Stimulated activated CD4-positive, alpha-beta T cell treated with anti-CD3 and anti-CD28 coated beads, Interleukin-4, amount 100 ng/mL, for 24 hours (primary cell): ENCODE measurements at regions not wholly inside any gene's neighbourhood (a gene's known extent, or its start where the extent isn't known, plus 50 kb on each side); places are given as distances from the start of the nearest gene placed in this dataset.
"Not testable (repeated sequence)": the region's sequence is repeated elsewhere in the genome, so short reads cannot be mapped to it uniquely, and the experiment has no call there.

Source experiments
- DNase-seq: peaks from one replicate; pipeline ENCODE4 v3.0.0-alpha.2; 2020

DNA sequence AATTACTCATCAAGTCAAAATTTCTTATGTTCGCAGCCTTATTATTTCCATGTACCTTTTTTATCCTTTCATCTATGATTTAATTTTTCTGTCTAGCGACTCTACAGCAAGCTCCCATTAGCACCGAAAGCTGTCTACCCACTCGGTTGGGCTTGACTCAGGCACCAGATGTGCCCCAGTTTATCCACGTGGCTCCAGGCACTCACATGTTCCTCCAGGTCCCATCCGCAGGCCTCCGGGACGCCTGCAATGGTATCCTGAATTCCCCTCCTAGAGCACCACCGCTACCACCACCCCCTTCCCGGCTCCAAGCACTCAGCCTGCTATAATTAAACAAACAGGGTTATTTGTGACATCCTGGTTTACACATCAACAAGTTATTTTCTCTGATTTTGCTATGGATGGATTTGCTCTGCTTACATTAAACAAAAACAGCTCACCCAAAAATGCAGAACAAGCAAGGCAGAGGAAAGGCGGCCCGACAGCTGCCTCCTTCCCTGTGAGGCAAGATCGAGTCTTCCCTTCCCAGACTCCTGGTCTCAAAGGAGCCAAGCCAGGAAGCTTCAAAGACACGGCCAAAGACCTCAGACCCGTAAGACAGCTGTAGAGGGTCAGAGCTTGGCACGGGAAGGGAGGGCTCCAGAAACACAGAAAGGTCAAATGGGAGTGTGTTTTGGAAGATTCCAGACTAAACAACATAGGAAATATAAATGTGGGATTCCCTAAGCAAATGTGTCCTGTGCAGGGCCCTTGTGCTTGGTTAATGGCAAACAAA lies 253.8 kb downstream of the TTC8 start:
- no peak for DNase-seq

DNA sequence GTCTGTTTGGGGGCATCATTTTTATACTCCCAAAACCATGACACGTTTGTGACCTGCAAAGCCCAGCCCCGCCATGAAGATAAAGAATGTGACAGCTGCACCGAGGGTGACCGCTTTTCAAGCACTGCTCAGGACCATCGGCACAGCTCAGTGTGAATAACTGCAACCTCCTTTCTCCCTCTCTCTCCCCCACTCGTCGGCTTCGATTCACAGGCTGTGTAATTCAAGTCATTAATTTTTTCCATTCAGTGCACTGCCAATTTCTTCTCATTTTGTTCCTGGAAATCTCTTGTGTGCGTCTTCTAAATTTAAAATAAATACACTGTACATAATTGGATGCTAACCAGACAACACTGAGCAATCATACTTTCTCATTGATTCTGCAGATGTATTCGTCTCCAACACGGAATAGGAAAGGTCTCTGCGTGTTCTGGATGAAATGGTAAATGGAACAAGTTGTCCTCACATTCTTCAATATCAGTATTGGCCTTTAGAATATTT lies 260.8 kb downstream of the TTC8 start:
- no peak for DNase-seq

DNA sequence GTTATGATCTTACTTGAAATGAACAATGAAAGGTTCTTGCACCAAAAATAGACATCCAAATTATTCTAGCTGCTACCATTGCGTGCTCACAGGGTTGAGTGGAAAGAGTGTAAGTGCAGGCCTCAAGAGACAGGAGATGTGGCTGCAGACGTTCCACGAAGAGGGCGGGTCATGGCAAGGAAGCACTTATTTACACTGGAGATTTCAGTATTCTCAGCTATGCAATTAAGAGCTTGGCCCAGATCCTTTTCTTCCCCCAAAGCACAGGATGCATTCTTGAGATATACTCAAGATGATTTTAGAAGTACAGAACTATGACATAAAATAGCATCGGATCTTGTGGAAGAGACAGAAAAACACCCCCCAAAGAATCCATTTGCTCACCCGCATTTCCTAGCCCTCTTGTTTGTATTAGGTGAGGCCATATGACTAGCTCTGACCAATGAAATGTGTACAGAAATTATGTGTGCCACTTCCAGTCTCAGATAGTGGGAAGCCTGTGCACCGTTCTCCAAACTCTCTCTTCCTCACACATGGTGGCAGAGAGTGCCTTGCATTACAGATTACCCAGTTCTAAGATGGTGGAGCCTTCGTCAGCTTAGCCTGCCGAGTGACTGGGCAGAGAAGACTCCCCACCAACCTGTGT lies 261.4 kb downstream of the TTC8 start:
- no peak for DNase-seq

DNA sequence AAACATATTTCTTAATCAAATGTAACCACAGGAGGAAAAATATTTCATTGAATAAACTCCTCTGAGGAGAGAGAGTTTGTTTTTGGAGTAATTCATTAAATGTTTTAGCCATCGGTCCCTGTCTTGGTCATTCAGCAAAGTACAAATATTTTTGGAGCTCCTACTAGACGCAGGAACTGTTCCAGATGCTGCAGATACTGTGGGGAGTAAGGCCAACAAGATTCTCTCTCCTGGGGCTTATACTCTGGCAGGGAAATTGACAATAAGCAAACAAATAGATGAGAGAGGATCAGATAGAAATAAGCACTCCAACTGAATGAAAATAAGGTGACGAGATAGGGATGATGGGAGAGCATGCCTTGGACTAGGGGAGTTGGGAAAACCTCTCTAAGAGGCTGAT lies 264.1 kb downstream of the TTC8 start:
- no peak for DNase-seq

DNA sequence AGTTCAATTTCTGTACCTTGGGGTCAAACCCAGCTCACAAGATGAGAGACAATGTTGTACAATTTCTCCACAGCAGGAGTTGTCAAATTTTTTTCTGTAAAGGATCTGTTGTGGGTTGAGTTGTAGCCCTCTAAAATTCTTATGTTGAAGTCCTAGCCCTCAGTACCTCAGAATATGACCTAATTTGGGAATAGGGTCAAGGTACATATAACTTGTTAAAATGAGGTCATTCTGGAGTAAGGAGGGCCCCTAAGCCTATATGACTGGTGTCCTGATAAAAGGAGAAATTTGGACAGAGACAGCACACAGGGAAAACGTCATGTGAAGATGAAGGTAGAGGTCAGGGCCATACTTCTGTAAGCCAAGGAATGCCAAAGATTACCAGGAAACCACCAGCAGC lies 264.9 kb downstream of the TTC8 start:
- DNase-seq, result no peak

DNA sequence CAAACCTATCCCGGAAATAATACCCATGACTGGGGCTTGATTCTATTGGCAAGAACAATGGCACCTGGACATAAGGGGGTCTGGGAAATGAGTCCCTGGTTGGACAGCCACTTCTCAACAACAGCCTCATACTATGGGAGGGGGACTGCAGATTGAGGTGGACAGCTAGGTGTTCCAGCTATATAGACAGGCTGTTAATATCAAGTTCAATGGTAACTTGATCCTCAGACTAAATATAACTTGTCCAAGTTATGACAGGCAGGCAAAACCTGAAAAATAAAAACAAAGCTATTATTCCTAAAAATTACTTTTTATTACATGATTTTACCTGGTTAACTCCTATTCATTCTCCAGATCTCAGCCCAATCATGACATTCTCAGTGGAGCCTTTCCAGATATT lies 267.3 kb downstream of the TTC8 start:
- no peak for DNase-seq

DNA sequence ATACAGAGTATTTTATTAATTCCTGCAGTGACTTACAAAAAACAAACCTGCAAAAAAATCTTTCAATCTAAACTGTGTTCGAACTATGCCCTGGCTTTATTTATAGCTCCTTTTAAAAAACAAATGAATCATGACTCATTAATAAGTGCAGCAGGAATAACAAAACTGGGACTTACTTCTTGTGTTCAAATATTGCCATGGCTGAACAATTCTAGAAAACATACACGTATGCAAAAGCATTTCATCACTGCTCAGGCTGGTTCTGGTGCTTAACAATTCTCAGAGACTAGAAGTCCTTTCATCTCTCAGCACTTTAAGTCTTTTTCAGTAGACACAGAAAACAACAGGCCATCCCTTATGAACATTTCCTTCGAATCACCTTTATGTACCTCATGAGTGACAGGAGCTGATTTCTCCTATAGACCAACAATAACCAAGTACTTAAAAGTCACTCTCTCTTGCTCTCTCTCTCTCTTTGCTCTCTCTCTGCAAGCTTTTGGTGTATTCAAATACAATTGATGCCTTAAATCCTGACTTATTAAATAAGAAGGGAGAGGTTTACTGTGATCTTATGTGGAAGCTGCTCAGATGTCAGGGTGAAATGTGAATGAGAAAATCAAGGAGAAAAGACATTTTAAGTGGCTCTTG lies 268.8 kb downstream of the TTC8 start:
- no peak for DNase-seq

DNA sequence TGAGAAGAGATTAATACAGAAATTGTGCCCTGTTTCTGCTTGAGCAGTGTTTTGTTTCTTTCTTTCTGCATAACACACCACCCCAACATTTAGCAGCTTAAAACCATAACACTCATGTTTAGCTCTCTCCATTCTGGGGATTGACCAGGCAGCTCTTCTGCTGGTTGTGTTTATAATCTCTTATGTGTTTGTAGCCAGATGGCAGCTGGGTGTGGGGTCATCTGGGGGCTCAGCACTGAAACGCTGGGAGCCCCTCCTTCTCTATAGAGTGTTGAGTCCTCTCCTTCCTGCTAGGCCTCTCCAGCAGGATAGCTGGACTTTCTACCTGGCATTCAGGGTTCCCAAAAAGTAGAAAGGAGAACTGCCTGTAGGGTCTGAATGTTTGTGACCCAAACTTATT lies 270.6 kb downstream of the TTC8 start:
- no peak for DNase-seq

DNA sequence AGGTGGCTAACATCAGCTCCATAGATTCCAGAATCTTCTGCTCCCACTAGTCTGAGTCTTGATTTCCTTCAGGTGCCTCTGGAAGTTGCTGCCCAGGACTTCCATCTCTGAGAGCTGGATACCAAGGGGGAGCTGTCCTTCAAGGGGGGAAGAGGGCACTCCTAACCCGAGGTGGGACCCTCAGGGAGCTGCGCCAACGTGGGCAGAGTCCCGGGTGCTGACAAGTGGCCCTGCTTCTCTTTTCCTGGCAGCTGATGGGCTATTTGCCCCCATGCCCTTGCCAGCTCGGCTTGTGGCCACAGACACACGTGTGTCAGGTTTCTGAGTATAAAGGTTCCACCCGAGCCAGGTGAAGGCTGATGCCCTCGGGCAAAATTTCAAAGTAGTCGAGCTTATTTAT lies 272.5 kb downstream of the TTC8 start:
- DNase-seq, result no peak

DNA sequence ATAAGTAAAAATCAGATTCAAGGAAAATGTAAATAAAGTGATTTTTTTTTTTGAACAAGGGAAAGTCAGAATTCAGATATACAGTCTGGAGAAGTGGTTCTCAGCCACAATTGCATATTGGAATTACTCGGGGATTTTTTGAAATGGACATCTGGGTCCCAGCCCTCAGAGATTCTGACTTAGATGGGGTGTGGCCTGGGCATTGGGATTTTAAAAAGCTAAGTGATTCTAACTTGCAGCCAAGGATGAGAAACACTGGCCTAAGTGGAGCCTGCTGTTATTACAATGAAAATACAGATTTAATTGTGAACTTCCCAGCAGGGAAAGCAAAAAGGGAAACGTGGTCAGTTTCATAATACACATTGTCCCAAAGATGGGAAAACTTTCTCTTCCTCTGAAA lies 273.8 kb downstream of the TTC8 start:
- DNase-seq, result no peak

DNA sequence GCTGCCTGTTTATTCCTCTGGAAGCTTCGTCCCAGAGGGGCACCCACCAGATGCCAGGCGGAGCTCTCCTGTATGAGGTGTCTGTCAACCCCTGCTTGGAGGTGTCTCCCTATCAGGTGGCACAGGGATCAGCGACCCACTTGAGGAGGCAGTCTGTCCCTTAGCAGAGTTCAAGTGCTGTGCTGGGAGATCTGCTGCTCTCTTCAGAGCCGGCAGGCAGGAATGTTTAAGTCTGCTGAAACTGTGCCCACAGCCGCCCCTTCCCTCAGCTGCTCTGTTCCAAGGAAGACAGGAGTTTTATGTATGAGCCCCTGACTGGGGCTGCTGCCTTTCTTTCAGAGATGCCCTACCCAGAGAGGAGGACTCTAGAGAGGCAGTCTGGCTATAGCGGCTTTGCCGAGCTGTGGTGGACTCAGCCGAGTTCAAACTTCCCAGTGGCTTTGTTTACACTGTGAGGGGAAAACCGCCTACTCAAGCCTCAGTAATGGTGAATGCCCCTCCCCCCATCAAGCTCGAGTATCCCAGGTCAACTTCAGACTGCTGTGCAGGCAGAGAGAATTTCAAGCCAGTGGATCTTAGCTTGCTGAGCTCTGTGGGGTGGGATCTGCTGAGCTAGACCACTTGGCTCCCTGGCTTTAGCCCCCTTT lies 279.8 kb downstream of the TTC8 start:
- not testable (repeated sequence) for DNase-seq

DNA sequence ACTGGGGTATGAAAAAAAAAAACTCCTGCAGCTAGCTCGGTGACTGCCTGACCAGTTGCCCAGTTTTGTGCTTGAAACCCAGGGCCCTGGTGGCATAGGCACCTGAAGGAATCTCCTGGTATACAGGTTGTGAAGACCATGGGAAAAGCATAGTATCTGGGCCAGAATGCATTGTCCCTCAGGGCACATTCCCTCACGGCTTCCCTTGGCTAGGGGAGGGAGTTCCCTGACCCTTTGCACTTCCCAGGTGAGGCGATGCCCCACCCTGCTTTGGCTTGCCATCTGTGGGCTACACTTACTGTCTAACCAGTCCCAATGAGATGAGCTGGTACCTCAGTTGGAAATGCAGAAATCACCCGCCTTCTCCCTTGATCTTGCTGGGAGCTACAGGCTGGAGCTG lies 280.4 kb downstream of the TTC8 start:
- not testable (repeated sequence) for DNase-seq
